GDM1 (cell line): ENCODE measurements at regions not wholly inside any gene's neighbourhood (a gene's known extent, or its start where the extent isn't known, plus 50 kb on each side); places are given as distances from the start of the nearest gene placed in this dataset.
"Not testable (repeated sequence)": the region's sequence is repeated elsewhere in the genome, so short reads cannot be mapped to it uniquely, and the experiment has no call there.

Source experiments
- DNase-seq: peaks from one replicate; lab custom pipeline; 2025; lab: John Stamatoyannopoulos, UW

- no peak for DNase-seq
Measured at GRCh38 chr4:1524761-1525160, 118.5 kb upstream of the NKX1-1 start.

GRCh38 chr4:1523907-1524636 is 117.8 kb upstream of the NKX1-1 start:
- DNase-seq = no peak

DNA sequence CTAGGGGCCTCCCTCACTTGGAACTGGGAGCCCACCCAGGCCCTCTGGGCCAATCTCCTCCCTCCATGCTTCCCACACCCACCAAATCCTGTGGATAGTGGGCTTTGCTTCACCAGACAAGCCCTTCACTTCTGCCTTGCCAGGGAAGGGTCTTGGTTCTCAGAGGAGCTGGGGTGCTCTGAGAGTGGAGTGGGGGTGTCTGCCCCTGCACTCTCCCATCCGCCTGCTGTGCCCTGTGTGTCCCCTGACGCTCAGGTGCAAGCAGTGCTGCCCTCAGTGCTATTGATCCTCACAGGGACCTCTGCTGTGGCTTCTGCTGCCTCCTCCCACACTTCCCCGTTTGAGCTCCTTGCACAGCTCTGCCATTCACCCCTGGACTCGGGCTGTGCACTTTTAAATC is 117.3 kb upstream of the NKX1-1 start:
- no peak for DNase-seq

- no peak for DNase-seq
Measured at GRCh38 chr4:1523033-1523432, 116.8 kb upstream of the NKX1-1 start.

- no peak for DNase-seq
Measured at GRCh38 chr4:1522606-1523005, 116.4 kb upstream of the NKX1-1 start.

DNA sequence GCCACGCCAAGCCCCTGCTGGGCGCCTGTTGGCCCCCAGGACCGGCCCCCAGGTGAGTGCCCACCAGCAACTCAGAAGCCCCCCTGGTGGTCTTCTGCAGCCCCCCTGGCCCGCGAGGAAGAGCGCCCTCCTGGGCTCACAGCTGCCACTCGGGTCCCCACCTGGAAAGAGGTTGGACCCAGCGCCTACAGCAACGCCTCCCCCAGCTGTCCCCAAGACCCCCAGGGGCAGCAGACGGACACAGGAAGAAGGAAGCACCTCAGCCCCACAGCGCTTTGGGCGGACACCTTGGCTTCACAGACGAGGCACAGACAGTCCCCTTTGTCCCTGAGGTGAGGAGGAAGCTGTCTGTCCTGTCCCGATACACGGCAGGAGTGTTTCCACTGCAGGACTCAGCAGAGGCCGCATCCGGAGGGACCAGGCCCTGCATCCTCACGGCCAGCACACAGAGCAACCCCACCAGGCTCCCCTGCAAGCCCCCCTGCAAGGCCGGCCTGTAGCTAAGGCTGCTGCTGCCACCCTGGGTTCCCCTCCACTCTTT is 115.6 kb upstream of the NKX1-1 start:
- DNase-seq = no peak

GRCh38 chr4:1520795-1521576 is 114.7 kb upstream of the NKX1-1 start:
- DNase-seq = not testable (repeated sequence)

DNA sequence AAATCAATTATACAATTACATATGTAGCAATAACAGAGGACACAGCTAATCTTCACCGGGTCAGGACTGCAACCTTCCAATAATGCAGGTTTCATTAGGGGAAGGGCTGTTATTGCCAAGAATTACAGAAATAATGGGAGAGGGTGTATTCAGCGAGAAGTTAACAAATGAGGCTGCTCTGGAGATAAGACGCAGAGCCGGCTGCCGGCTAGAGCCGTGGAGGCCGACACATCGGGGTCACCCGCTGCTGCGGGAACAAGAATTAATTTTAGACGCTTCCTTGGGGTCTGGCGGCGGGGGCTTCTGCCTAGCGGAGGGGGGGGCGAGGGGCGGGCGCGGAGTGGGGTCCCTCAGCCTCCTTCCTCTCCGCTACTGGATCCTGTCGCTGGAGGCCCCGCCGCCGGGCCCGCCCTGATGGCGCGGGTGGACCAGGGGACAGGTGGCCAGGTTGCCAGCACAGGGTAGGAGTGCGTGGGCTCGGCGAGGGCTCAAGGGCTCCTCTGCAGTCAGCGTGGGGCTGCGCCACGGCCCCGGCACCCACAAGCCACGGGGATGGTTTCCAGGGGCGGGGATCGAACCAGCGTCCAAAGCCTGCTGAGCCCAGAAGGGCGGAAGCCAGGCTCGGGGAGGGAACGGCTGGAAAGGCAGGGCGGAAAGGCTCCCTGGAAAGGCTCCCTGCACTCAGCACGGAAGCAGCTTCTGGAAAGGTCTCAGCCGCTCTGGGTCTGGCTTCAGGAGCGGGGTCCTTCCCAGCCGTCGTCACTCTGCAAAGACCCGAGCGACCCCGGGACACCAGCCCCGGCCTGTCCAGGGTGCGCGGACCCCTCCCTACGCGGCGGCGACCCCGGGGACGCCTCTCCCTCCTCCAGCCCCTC is 113.8 kb upstream of the NKX1-1 start:
- no peak for DNase-seq

DNA sequence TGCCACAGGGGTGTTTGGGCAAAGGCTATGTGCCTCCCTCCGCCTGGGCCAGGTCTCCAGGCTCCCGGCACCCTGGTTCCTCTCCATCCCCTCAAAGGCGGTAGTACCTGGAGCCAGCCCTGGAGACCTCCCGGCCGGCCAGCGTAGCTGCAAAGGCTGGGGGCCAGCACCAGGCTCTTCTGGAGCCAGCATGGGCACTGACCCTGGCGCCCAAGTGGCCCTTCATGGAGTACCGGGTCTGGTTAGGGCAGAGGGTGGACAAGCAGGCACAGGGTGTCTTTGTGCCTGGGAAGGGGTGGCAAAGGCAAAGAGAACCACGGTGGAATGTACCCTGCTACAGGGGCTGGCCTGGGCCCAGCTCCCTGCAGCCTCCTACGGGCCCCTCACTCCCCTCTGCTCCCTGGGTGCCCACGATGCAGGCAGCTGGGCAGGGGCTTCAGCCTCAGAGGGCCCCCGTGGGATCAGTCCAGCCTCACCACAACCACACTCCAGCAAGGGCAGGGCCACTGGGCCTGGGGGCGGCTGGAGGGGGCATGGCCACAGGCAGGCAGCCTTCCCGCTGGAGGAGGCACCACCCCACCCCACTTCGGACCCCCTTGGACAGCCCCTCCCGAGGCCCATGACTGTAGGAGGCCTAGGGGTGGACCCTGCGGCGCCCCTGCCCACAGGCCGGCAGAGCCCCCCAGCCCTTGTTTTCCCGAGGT is 112.9 kb upstream of the NKX1-1 start:
- no peak for DNase-seq

DNA sequence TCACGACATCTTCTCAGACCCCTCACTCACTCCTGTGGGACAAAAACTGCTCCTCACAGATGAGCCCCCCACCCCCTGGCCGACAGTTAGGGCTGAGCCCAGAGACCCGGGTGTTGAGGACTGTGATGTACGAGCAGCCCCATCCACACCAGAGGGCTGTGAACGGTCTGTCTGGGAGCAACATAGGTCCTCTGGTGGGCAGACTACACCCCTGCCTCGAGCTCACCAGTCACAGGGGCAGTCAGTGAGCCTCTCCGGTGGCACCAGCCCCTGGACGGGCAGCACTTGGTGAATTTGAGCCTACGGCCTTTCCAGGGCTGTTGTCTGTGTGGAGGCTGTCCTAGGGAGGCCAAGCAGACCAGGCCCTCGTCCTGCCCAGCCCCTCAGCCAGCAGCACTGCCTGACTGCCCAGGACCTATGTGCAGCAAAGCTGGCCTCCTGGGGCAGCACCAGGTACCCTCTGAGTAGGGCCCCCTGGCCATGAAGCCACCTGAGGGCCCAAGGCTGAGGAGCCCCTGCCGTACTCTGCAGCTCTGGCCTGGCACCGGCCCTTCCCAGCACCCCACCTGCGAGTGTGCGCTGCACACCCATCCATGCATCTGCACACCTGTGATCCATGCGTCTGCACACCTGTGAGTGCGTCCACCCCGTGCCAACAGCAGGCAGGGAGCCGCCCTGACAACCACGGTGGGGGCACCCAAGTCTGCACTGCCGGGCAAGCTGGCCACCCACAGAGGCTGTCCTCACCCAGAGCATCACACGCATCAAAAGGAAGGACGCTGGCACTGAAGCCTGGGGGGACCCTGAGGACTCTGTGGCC is 111.6 kb upstream of the NKX1-1 start:
- DNase-seq = no peak

DNA sequence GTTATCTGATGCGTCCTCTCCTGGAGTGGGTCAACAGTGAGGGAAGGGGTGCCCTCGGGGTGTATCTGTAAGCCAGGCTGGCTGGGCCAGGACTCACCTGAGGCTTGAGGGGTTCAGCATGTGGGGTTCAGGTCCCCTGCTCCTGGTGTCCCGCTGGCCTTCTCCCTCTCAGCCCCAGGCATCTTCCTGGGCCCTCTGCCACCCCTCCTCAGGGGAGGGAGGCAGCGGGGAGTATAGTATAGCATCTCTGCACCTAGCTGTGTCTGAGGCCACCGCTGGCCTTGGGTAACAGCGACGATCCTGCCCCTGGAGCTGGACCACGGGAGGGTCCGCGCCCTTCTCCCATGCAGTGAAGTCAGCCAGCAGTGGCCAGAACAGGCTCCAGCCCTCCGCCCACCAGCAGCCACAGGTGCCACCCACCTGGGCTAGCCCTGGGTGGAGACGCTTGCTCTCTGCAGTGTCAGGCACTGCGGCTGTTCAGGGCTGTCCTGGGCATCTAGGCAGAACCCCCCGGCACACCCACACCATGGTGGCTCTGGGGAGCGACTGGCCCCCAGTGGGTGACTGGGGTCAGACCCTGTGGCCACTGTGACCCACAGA is 110.7 kb upstream of the NKX1-1 start:
- DNase-seq = no peak

DNA sequence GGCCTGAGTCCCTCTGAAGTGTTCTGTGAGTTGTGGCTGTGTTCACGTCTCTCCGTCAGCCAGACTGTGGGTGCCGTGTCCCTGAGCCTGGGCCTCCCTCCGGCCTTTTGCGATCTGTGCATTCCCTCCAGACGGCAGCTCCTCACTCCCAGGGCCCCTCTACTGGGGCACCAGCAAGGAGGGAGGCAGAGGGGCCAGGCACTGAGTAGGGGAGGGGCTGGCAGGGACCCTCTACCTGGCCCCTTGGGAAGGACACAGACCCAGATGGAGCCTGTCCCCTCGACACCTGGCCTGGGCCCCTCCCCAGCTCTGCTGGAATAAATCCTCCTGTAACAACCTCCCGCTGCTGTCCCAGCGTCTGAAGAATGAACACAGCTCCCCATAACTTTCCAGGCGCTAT is 110.0 kb upstream of the NKX1-1 start:
- no peak for DNase-seq

DNA sequence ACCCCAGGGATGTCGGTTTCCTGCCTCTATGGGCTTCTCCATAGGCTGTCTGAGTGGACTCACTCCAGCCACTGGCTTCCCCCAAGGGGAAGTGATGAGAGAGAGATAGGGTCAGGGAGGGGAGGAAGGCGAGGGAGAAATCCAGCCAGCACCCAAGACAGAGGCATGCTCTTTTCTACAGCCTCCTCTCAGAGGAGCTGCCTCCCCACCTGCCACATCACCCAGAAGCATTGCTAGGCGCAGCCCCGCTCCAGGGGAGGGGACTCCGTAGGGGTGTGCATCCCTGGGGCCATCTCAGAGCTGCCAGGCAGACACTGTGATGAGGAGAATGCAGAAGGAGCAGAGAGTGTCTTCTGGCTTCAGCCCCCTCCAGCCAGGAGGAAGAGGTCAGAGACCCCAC is 109.5 kb upstream of the NKX1-1 start:
- no peak for DNase-seq

GRCh38 chr4:1515156-1515555 is 108.9 kb upstream of the NKX1-1 start:
- no peak for DNase-seq

- DNase-seq = no peak
Measured at GRCh38 chr4:1514612-1515011, 108.4 kb upstream of the NKX1-1 start.

GRCh38 chr4:1513936-1514483 is 107.8 kb upstream of the NKX1-1 start:
- DNase-seq = no peak

GRCh38 chr4:1512738-1513660 is 106.8 kb upstream of the NKX1-1 start:
- DNase-seq = no peak

DNA sequence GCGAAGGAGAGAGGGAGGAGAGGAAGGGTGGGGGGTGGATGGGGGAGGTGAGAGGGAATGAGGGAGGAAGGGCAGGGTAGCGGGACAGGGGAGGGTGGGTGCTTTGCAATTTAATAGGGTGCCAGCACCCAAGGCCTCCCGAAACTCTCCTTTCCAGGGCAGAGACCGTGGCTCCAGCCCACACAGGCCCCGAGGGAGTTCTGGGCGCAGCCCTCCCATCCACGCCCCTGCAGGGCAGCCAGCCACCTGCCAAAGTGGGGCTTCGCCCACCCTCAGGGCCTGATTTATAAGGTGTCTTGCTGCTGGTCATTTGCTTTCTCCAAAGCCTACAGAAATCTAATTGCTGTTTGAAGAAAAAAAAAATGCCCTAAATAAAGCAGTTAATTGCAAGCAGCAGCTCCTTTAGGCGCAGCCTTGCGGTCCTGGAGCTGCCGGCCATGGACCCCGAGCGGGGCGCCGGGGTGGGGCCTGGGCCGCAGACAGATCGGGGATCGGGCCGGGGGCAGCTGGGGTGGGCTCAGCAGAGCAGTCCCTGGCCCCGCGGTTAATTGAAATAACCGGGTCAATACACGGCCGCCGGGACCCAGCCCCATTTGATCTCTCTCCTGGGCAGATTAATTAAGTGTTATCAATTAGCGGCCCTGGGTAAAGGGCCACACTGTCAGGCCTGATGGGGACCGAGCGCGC is 106.0 kb upstream of the NKX1-1 start:
- DNase-seq = no peak
